ENCODE measurements at regions not wholly inside any gene's neighbourhood (a gene's known extent, or its start where the extent isn't known, plus 50 kb on each side); places are given as distances from the start of the nearest gene placed in this dataset.

GRCh38 chr2:64906853-64907536, 82.2 kb upstream of the SLC1A4 start:
- no peak for TF ChIP-seq CTCF (IDR thresholded peaks at IDR 0.05)
- no peaks in the 10 kb centered on the region for H3K9me3 Mint-ChIP-seq
- Histone ChIP-seq H3K4me3 (ENCODE audit: low read length) (no peak overlapping the region), H3K36me3 (ENCODE audit: control insufficient read depth, insufficient read depth, low read length) (no peaks in the 10 kb centered on the region), H3K27me3 (ENCODE audit: control insufficient read depth, insufficient read depth, low read length) (no peaks in the 10 kb centered on the region), H3K9me3 (ENCODE audit: control insufficient read depth, insufficient read depth, low read length) (no peaks in the 10 kb centered on the region), H3K4me1 (ENCODE audit: control insufficient read depth, insufficient read depth, low read length) (peaks cover 4% of the 10 kb centered on the region), H3K27ac (ENCODE audit: low read length) (no peak overlapping the region)
- intact Hi-C loops (cut with micrococcal nuclease) = no loop called here
- H3K27me3 Mint-ChIP-seq (ENCODE audit: low read depth in 2 of 2) = peaks cover 10 to 24% of the 10 kb centered on the region in 2 donors
- no peak overlapping the region for H3K4me3 Mint-ChIP-seq
- ATAC-seq (no peak), DNase-seq (no peak)
- no peak overlapping the region for H3K27ac Mint-ChIP-seq
- 91% methylated on average over 6 of the region's 6 CpGs for WGBS (ENCODE audit: insufficient coverage)
- peaks cover 0 to 3% of the 10 kb centered on the region in 2 donors for H3K4me1 Mint-ChIP-seq
- H3K36me3 Mint-ChIP-seq = no peaks in the 10 kb centered on the region

GRCh38 chr2:64908406-64908805, 80.8 kb upstream of the SLC1A4 start:
- H3K9me3 ChIP-seq (ENCODE audit: control insufficient read depth, insufficient read depth, low read length) = no peaks in the 10 kb centered on the region
- Mint-ChIP-seq H3K36me3 (no peaks in the 10 kb centered on the region), H3K27me3 (ENCODE audit: low read depth in 2 of 2) (peaks cover 6 to 10% of the 10 kb centered on the region in 2 donors), H3K27ac (no peak overlapping the region), H3K9me3 (no peaks in the 10 kb centered on the region), H3K4me3 (no peak overlapping the region), H3K4me1 (peaks cover 0 to 3% of the 10 kb centered on the region in 2 donors)
- ATAC-seq = no peak
- no peak overlapping the region for H3K4me3 ChIP-seq (ENCODE audit: low read length)
- intact Hi-C loops (cut with micrococcal nuclease) = no loop called here
- no peaks in the 10 kb centered on the region for H3K36me3 ChIP-seq (ENCODE audit: control insufficient read depth, insufficient read depth, low read length)
- WGBS (ENCODE audit: insufficient coverage) = 88% methylated on average over 2 of the region's 2 CpGs
- DNase-seq = no peak
- H3K27ac ChIP-seq (ENCODE audit: low read length) = no peak overlapping the region
- H3K27me3 ChIP-seq (ENCODE audit: control insufficient read depth, insufficient read depth, low read length) = no peaks in the 10 kb centered on the region
- TF ChIP-seq CTCF (IDR thresholded peaks at IDR 0.05) = no peak
- H3K4me1 ChIP-seq (ENCODE audit: control insufficient read depth, insufficient read depth, low read length) = peaks cover 4% of the 10 kb centered on the region

GRCh38 chr2:64910523-64910922, 78.7 kb upstream of the SLC1A4 start:
- H3K27me3 ChIP-seq (ENCODE audit: control insufficient read depth, insufficient read depth, low read length) = no peaks in the 10 kb centered on the region
- ATAC-seq = no peak
- intact Hi-C loops (cut with micrococcal nuclease) = no loop called here
- no peaks in the 10 kb centered on the region for H3K4me1 Mint-ChIP-seq
- peaks cover 1% of the 10 kb centered on the region for H3K4me1 ChIP-seq (ENCODE audit: control insufficient read depth, insufficient read depth, low read length)
- no peak overlapping the region for H3K27ac ChIP-seq (ENCODE audit: low read length)
- no peaks in the 10 kb centered on the region for H3K9me3 Mint-ChIP-seq
- no peak for DNase-seq
- H3K27me3 Mint-ChIP-seq (ENCODE audit: low read depth in 2 of 2) = peaks cover 0 to 6% of the 10 kb centered on the region in 2 donors
- no peaks in the 10 kb centered on the region for H3K36me3 Mint-ChIP-seq
- no peak overlapping the region for H3K4me3 ChIP-seq (ENCODE audit: low read length)
- TF ChIP-seq CTCF (IDR thresholded peaks at IDR 0.05) = no peak
- no peaks in the 10 kb centered on the region for H3K9me3 ChIP-seq (ENCODE audit: control insufficient read depth, insufficient read depth, low read length)
- H3K27ac Mint-ChIP-seq = no peak overlapping the region
- no peak overlapping the region for H3K4me3 Mint-ChIP-seq
- H3K36me3 ChIP-seq (ENCODE audit: control insufficient read depth, insufficient read depth, low read length) = no peaks in the 10 kb centered on the region
- 94% methylated on average over 4 of the region's 4 CpGs for WGBS (ENCODE audit: insufficient coverage)

- no peaks in the 10 kb centered on the region for H3K4me1 Mint-ChIP-seq
- H3K9me3 ChIP-seq (ENCODE audit: control insufficient read depth, insufficient read depth, low read length) = no peaks in the 10 kb centered on the region
- H3K4me3 ChIP-seq (ENCODE audit: low read length) = no peak overlapping the region
- H3K27ac Mint-ChIP-seq = no peak overlapping the region
- no peak overlapping the region for H3K4me3 Mint-ChIP-seq
- intact Hi-C loops (cut with micrococcal nuclease) = no loop called here
- no peaks in the 10 kb centered on the region for H3K27me3 ChIP-seq (ENCODE audit: control insufficient read depth, insufficient read depth, low read length)
- DNase-seq = no peak
- peaks cover 0 to 6% of the 10 kb centered on the region in 2 donors for H3K27me3 Mint-ChIP-seq (ENCODE audit: low read depth in 2 of 2)
- no peaks in the 10 kb centered on the region for H3K36me3 Mint-ChIP-seq
- no peaks in the 10 kb centered on the region for H3K9me3 Mint-ChIP-seq
- H3K4me1 ChIP-seq (ENCODE audit: control insufficient read depth, insufficient read depth, low read length) = no peaks in the 10 kb centered on the region
- no peaks in the 10 kb centered on the region for H3K36me3 ChIP-seq (ENCODE audit: control insufficient read depth, insufficient read depth, low read length)
- 80% methylated on average over 1 of the region's 1 CpG for WGBS (ENCODE audit: insufficient coverage)
- no peak for ATAC-seq
- no peak for TF ChIP-seq CTCF (IDR thresholded peaks at IDR 0.05)
- no peak overlapping the region for H3K27ac ChIP-seq (ENCODE audit: low read length)
Observed at GRCh38 chr2:64910972-64911433, 78.2 kb upstream of the SLC1A4 start.

Measured in natural killer cell (primary cell).